Subcutaneous abdominal adipose tissue (tissue), 5 donors: ENCODE measurements at regions not wholly inside any gene's neighbourhood (a gene's known extent, or its start where the extent isn't known, plus 50 kb on each side); places are given as distances from the start of the nearest gene placed in this dataset.

ENCODE experiments used
- H3K27ac ChIP-seq: one replicate; pipeline ENCODE4 v1.7.0; 2013; ENCODE audit warnings: low read depth, mild to moderate bottlenecking, inconsistent platforms, low read length, moderate library complexity
- H3K27me3 ChIP-seq, 5 donors: one replicate each; pipeline ENCODE4 v1.7.0; 2013; ENCODE audit warnings: low read length in 5 of 5, inconsistent platforms in 1 of 5; ENCODE audit not compliant: control insufficient read depth in 5 of 5, insufficient read depth in 4 of 5
- H3K36me3 ChIP-seq, 5 donors: one replicate each; pipeline ENCODE4 v1.7.0; 2013; ENCODE audit warnings: low read length in 5 of 5; ENCODE audit not compliant: control insufficient read depth in 5 of 5, insufficient read depth in 5 of 5
- H3K4me1 ChIP-seq, 5 donors: one replicate each; pipeline ENCODE4 v1.7.0; 2013; ENCODE audit warnings: low read length in 5 of 5, mild to moderate bottlenecking in 3 of 5, moderate library complexity in 1 of 5; ENCODE audit not compliant: control insufficient read depth in 5 of 5, insufficient read depth in 5 of 5
- H3K4me3 ChIP-seq, 5 donors: one replicate each; pipeline ENCODE4 v1.7.0; 2013; ENCODE audit warnings: low read length in 5 of 5, low read depth in 1 of 5
- H3K9ac ChIP-seq, 5 donors: one replicate each; pipeline ENCODE4 v1.7.0; 2013; ENCODE audit warnings: low read length in 5 of 5, mild to moderate bottlenecking in 4 of 5, moderate library complexity in 3 of 5
- H3K9me3 ChIP-seq, 5 donors: one replicate each; pipeline ENCODE4 v1.7.0; 2013; ENCODE audit warnings: low read length in 5 of 5; ENCODE audit not compliant: control insufficient read depth in 5 of 5
- donor health status: healthy.
- donor health status: healthy.
- donor health status: healthy.
- donor health status: healthy.
- donor health status: healthy.

DNA sequence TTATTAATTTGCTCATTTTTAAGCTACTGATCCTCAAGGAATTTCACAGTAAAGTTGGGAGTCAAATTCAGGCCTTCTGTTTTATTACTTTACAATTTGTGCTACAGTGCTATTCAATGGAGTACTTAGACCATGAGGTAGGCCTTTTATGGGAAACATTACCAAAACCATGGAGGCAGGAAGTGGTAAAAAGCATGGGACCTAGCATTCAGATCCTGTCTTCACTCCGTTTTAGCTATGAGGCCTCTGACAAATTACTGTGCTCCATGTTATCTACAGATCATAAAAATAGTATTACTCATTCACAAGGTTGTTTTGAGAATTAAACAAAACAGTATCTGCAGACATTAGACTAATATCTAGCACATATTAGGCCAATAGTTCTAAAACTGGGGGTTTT is 140.6 kb upstream of the SLITRK3 start:
- Histone ChIP-seq H3K9ac (no peak overlapping the region), H3K27me3 (no peaks in the 10 kb centered on the region), H3K4me1 (no peaks in the 10 kb centered on the region), H3K27ac (no peak overlapping the region), H3K4me3 (no peak overlapping the region), H3K36me3 (no peaks in the 10 kb centered on the region), H3K9me3 (no peaks in the 10 kb centered on the region)
